HEK293T (cell line): ENCODE measurements at regions not wholly inside any gene's neighbourhood (a gene's known extent, or its start where the extent isn't known, plus 50 kb on each side); places are given as distances from the start of the nearest gene placed in this dataset.
"Not testable (repeated sequence)": the region's sequence is repeated elsewhere in the genome, so short reads cannot be mapped to it uniquely, and the experiment has no call there.

Experiments
- CTCF ChIA-PET: fragments of 350-600 bp; formaldehyde crosslinking; extraction: SDS; loops from one replicate; lab custom pipeline; 2021; ENCODE audit warnings: antibody characterized with exemption, inconsistent platforms; lab: Yijun Ruan, JAX
- POLR2A ChIA-PET: fragments of 350-600 bp; formaldehyde crosslinking; extraction: SDS; loops from one replicate; lab custom pipeline; 2020; ENCODE audit warnings: antibody characterized with exemption, inconsistent platforms; lab: Yijun Ruan, JAX
- DNase-seq: peaks from one replicate; pipeline ENCODE4 v3.0.0; 2012; ENCODE audit warnings: mixed read lengths; ENCODE audit errors: extremely low spot score
- ARNT ChIP-seq: fragments of 450-650 bp; IDR thresholded peaks from 2 replicates; pipeline ENCODE4 v1.6.1; 2017; ENCODE audit warnings: mild to moderate bottlenecking
- BHLHE40 ChIP-seq: fragments of 450-650 bp; IDR thresholded peaks from 2 replicates; pipeline ENCODE4 v1.6.1; 2016; ENCODE audit warnings: mild to moderate bottlenecking, moderate library complexity, borderline replicate concordance
- CTBP1 ChIP-seq: fragments of 450-650 bp; IDR thresholded peaks from 2 replicates; pipeline ENCODE4 v1.6.1; 2016; ENCODE audit warnings: borderline replicate concordance
- ELF4 ChIP-seq: fragments of 450-650 bp; IDR thresholded peaks from 2 replicates; pipeline ENCODE4 v1.6.1; 2017; ENCODE audit warnings: antibody characterized with exemption
- FOXA1 ChIP-seq: fragments of 450-650 bp; IDR thresholded peaks from 2 replicates; pipeline ENCODE4 v1.6.1; 2016; ENCODE audit warnings: mild to moderate bottlenecking
- FOXK2 ChIP-seq: fragments of 450-650 bp; IDR thresholded peaks from 2 replicates; pipeline ENCODE4 v1.6.1; 2016; ENCODE audit warnings: mild to moderate bottlenecking
- FOXM1 ChIP-seq: fragments of 450-650 bp; IDR thresholded peaks from 2 replicates; pipeline ENCODE4 v1.6.1; 2017; ENCODE audit warnings: mild to moderate bottlenecking, borderline replicate concordance
- HDGF ChIP-seq: fragments of 450-650 bp; IDR thresholded peaks from 2 replicates; pipeline ENCODE4 v1.6.1; 2017; ENCODE audit warnings: antibody characterized with exemption, borderline replicate concordance
- L3MBTL2 ChIP-seq: fragments of 450-650 bp; conservative IDR thresholded peaks from 2 replicates; pipeline ENCODE4 v1.6.1; 2016; ENCODE audit warnings: mild to moderate bottlenecking
- LEF1 ChIP-seq: fragments of 450-650 bp; IDR thresholded peaks from 2 replicates; pipeline ENCODE4 v1.6.1; 2017; ENCODE audit warnings: mild to moderate bottlenecking, borderline replicate concordance
- NFRKB ChIP-seq: fragments of 450-650 bp; IDR thresholded peaks from 2 replicates; pipeline ENCODE4 v1.6.1; 2016; ENCODE audit warnings: mild to moderate bottlenecking, moderate library complexity
- PKNOX1 ChIP-seq: fragments of 450-650 bp; IDR thresholded peaks from 2 replicates; pipeline ENCODE4 v1.6.1; 2016
- SP1 ChIP-seq: fragments of 450-650 bp; IDR thresholded peaks from 2 replicates; pipeline ENCODE4 v1.6.1; 2017
- SUZ12 ChIP-seq: fragments of 450-650 bp; IDR thresholded peaks from 2 replicates; pipeline ENCODE4 v1.6.1; 2016; ENCODE audit warnings: mild to moderate bottlenecking
- TARDBP ChIP-seq: fragments of 450-650 bp; IDR thresholded peaks from 2 replicates; pipeline ENCODE4 v1.6.1; 2016
- ZNF384 ChIP-seq: fragments of 450-650 bp; IDR thresholded peaks from 2 replicates; pipeline ENCODE4 v1.6.1; 2016

GRCh38 chr14:52129721-52130120 is 60.9 kb upstream of the NID2 start:
- ChIA-PET CTCF (no interaction called here), POLR2A (no interaction called here)
- TF ChIP-seq L3MBTL2 (no peak), FOXK2 (no peak), FOXA1 (no peak), SP1 (no peak), CTBP1 (no peak), PKNOX1 (no peak), ARNT (no peak)
- DNase-seq, result no peak

GRCh38 chr14:52125885-52126284 is 57.0 kb upstream of the NID2 start:
- CTCF ChIA-PET, result no interaction called here

GRCh38 chr14:52124791-52125684 is 56.2 kb upstream of the NID2 start:
- ChIA-PET CTCF (interaction anchor here (0.6 kb wide), 2 partner anchors 150 to 766 kb away, joined by 3 to 7 read pairs; no protein-coding TSS in a partner anchor), POLR2A (no interaction called here)
- no peak for DNase-seq
- TF ChIP-seq ARNT, result no peak
- TF ChIP-seq NFRKB, result no peak
- no peak for TF ChIP-seq BHLHE40
- no peak for TF ChIP-seq SUZ12
- TF ChIP-seq HDGF, result no peak
- TF ChIP-seq FOXM1, result no peak
- TF ChIP-seq FOXA1, result no peak
- TF ChIP-seq PKNOX1, result no peak
- no peak for TF ChIP-seq LEF1
- TF ChIP-seq FOXK2, result no peak
- TF ChIP-seq CTBP1, result no peak
- no peak for TF ChIP-seq ELF4
- no peak for TF ChIP-seq TARDBP
- no peak for TF ChIP-seq SP1
- TF ChIP-seq L3MBTL2, result no peak

More at GRCh38 chr14:52125885-52126284, 57.0 kb upstream of the NID2 start:
- no peak for DNase-seq
- POLR2A ChIA-PET, result no interaction called here
- TF ChIP-seq TARDBP (no peak), ARNT (no peak), FOXK2 (no peak), CTBP1 (no peak), ZNF384 (no peak), SP1 (no peak), BHLHE40 (no peak), NFRKB (no peak), FOXM1 (no peak), FOXA1 (no peak)

DNA sequence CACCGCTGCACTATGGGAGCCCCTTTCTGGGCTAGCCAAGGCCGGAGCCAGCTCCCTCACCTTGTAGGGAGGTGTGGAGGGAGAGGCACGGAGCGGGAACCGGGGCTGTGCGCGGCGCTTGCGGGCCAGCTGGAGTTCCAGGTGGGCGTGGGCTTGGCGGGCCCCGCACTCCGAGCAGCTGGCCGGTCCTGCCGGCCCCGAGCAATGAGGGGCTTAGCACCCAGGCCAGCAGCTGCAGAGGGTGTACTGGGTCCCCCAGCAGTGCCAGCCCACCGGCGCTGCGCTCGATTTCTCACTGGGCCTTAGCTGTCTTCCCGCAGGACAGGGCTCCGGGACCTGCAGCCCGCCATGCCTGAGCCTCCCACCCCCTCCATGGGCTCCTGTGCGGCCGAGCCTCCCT is 53.3 kb upstream of the NID2 start:
- CTCF ChIA-PET, POLR2A ChIA-PET, DNase-seq: not testable (repeated sequence)

GRCh38 chr14:52121441-52121840 is 52.6 kb upstream of the NID2 start:
- POLR2A ChIA-PET, result no interaction called here
- TF ChIP-seq CTBP1, result no peak
- CTCF ChIA-PET, result no interaction called here
- no peak for DNase-seq

DNA sequence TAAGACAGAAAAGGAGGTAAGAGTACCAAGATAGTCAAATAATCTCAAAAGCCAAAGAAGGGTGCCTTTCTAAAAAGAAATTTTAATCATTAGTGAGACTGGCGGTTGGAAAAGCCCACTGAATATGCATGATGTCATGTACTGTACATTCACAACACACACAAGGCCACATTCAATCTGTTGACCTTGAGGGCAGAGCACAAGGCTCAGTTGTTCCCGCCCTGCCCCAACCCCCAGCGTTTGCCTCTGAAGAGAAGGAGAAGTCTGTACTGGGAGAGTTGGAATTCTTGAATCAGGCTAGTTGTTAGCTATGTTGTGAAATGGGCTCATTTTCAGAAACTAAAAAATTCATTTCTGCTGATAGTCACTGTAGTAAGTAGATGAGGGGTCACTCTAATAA is 50.2 kb upstream of the NID2 start:
- CTCF ChIA-PET, result no interaction called here
- no peak for DNase-seq
- POLR2A ChIA-PET, result no interaction called here
- no peak for TF ChIP-seq FOXA1
- no peak for TF ChIP-seq LEF1
- TF ChIP-seq HDGF, result no peak
- no peak for TF ChIP-seq ZNF384
- TF ChIP-seq FOXK2, result no peak
- no peak for TF ChIP-seq L3MBTL2
- no peak for TF ChIP-seq ARNT
- no peak for TF ChIP-seq SP1
- TF ChIP-seq PKNOX1, result no peak
- no peak for TF ChIP-seq NFRKB
- no peak for TF ChIP-seq TARDBP
- no peak for TF ChIP-seq ELF4
- no peak for TF ChIP-seq CTBP1
- TF ChIP-seq FOXM1, result no peak
- no peak for TF ChIP-seq BHLHE40
- TF ChIP-seq SUZ12, result no peak
